Neuronal stem cell (in vitro differentiated cells): ENCODE measurements at regions not wholly inside any gene's neighbourhood (a gene's known extent, or its start where the extent isn't known, plus 50 kb on each side); places are given as distances from the start of the nearest gene placed in this dataset.

ENCODE experiments used
- DNase-seq: peaks from one replicate; pipeline ENCODE4 v3.0.0-alpha.2; 2013; ENCODE audit warnings: low spot score
- H2AFZ ChIP-seq: one replicate; pipeline ENCODE4 v1.6.1; 2013; ENCODE audit warnings: mild to moderate bottlenecking, low read length, inconsistent platforms
- H2AK5ac ChIP-seq: 2 replicates; pipeline ENCODE4 v1.6.1; 2013; ENCODE audit warnings: low read depth, mild to moderate bottlenecking, inconsistent platforms, low read length, moderate library complexity, mixed read lengths
- H2BK120ac ChIP-seq: 2 replicates; pipeline ENCODE4 v1.6.1; 2013; ENCODE audit warnings: low read depth, mild to moderate bottlenecking, inconsistent platforms, low read length, moderate library complexity, mixed read lengths
- H2BK12ac ChIP-seq: one replicate; pipeline ENCODE4 v1.6.1; 2013; ENCODE audit warnings: low read length, inconsistent platforms
- H2BK15ac ChIP-seq: 2 replicates; pipeline ENCODE4 v1.6.1; 2013; ENCODE audit warnings: mild to moderate bottlenecking, low read length, inconsistent platforms, mixed read lengths
- H2BK5ac ChIP-seq: one replicate; pipeline ENCODE4 v1.6.1; 2013; ENCODE audit warnings: inconsistent platforms, mild to moderate bottlenecking, low read length, moderate library complexity
- H3K14ac ChIP-seq: one replicate; pipeline ENCODE4 v1.6.1; 2013; ENCODE audit warnings: low read length, inconsistent platforms
- H3K18ac ChIP-seq: 2 replicates; pipeline ENCODE4 v1.6.1; 2013; ENCODE audit warnings: low read length, inconsistent platforms
- H3K23ac ChIP-seq: 2 replicates; pipeline ENCODE4 v1.6.1; 2013; ENCODE audit warnings: low read depth, mild to moderate bottlenecking, mixed read lengths, low read length, inconsistent platforms; ENCODE audit not compliant: poor library complexity
- H3K27ac ChIP-seq: replicated peaks from 3 replicates; pipeline ENCODE4 v1.5.1; 2013; ENCODE audit warnings: low read length, inconsistent platforms
- H3K27me3 ChIP-seq, 3 experiments: 2 replicates each; pipeline ENCODE4 v1.6.1; 2013; ENCODE audit warnings: low read length in 3 of 3, mild to moderate bottlenecking in 2 of 3, inconsistent platforms in 1 of 3, low read depth in 1 of 3, mixed read lengths in 1 of 3, moderate library complexity in 1 of 3; ENCODE audit not compliant: control insufficient read depth in 3 of 3, insufficient read depth in 3 of 3
- H3K36me3 ChIP-seq, 2 donors: replicated peaks in 1 of 2; 2 replicates each; pipeline ENCODE4 v1.6.1; 2013; ENCODE audit warnings: low read length in 2 of 2; ENCODE audit not compliant: control insufficient read depth in 2 of 2, insufficient read depth in 2 of 2
- H3K4ac ChIP-seq: 2 replicates; pipeline ENCODE4 v1.6.1; 2013; ENCODE audit warnings: inconsistent platforms, mild to moderate bottlenecking, low read length, moderate library complexity
- H3K4me1 ChIP-seq, 2 donors: 1 replicate in 1 of 2; 2 replicates in 1 of 2; pipeline ENCODE4 v1.6.1; 2013; ENCODE audit warnings: low read length in 2 of 2, low read depth in 1 of 2; ENCODE audit not compliant: control insufficient read depth in 2 of 2, insufficient read depth in 1 of 2
- H3K4me2 ChIP-seq: one replicate; pipeline ENCODE4 v1.6.1; 2013; ENCODE audit warnings: mild to moderate bottlenecking, low read length, inconsistent platforms; ENCODE audit not compliant: insufficient read depth, poor library complexity, severe bottlenecking
- H3K4me3 ChIP-seq, 2 donors: 2 replicates each; pipeline ENCODE4 v1.5.1; 2013; ENCODE audit warnings: low read length in 2 of 2, mild to moderate bottlenecking in 2 of 2, inconsistent platforms in 1 of 2, moderate library complexity in 1 of 2
- H3K79me1 ChIP-seq: one replicate; pipeline ENCODE4 v1.6.1; 2013; ENCODE audit warnings: low read depth, mild to moderate bottlenecking, inconsistent platforms, low read length, moderate library complexity
- H3K9ac ChIP-seq: one replicate; pipeline ENCODE4 v1.6.1; 2013; ENCODE audit warnings: mild to moderate bottlenecking, low read depth, low read length, inconsistent platforms; ENCODE audit not compliant: poor library complexity
- H3K9me3 ChIP-seq, 2 donors: replicated peaks in 1 of 2; 2 replicates each; pipeline versions ENCODE3 to v1.6.1; 2013; ENCODE audit warnings: low read length in 2 of 2, mild to moderate bottlenecking in 2 of 2, inconsistent platforms in 1 of 2, low read depth in 1 of 2, mixed read lengths in 1 of 2, moderate library complexity in 1 of 2; ENCODE audit not compliant: control insufficient read depth in 2 of 2, insufficient read depth in 1 of 2
- H4K8ac ChIP-seq: one replicate; pipeline ENCODE4 v1.6.1; 2013; ENCODE audit warnings: low read depth, mild to moderate bottlenecking, inconsistent platforms, low read length, moderate library complexity
- H4K91ac ChIP-seq: one replicate; pipeline ENCODE4 v1.6.1; 2013; ENCODE audit warnings: low read length, low read depth, mild to moderate bottlenecking, inconsistent platforms; ENCODE audit not compliant: poor library complexity
- WGBS, 2 donors: extraction: QIAGEN DNeasy Blood & Tissue Kit; methylation state at CpG; one replicate each; pipeline ENCODE4 v1.1.7; 2013; ENCODE audit warnings: missing lambda C conversion rate in 2 of 2, mixed read lengths in 1 of 2; ENCODE audit not compliant: insufficient read length in 2 of 2, insufficient replicate concordance in 1 of 2; ENCODE audit errors: extremely low coverage in 2 of 2; 5-methylcytosine and 5-hydroxymethylcytosine counted together

- Histone ChIP-seq H2AFZ (no peak overlapping the region), H3K23ac (no peak overlapping the region), H3K36me3 (no peaks in the 10 kb centered on the region), H3K9me3 (peaks cover 0 to 2% of the 10 kb centered on the region in 2 donors), H2BK12ac (no peak overlapping the region), H3K14ac (no peak overlapping the region), H2AK5ac (no peak overlapping the region), H3K4me2 (no peak overlapping the region), H3K79me1 (no peaks in the 10 kb centered on the region), H3K4me1 (no peaks in the 10 kb centered on the region), H4K8ac (no peak overlapping the region), H3K27me3 (no peaks in the 10 kb centered on the region), H3K9ac (no peak overlapping the region), H2BK15ac (no peak overlapping the region), H2BK120ac (no peak overlapping the region), H3K4me3 (no peak overlapping the region), H4K91ac (no peak overlapping the region), H3K18ac (no peak overlapping the region), H2BK5ac (no peak overlapping the region), H3K4ac (no peak overlapping the region), H3K27ac (no peak overlapping the region)
- no CpG with 5 or more reads among the region's 1 CpG for WGBS, 2 donors
- no peak for DNase-seq
Observed at GRCh38 chr18:48479531-48479930, 59.3 kb upstream of the CTIF start.

- WGBS, 2 donors = no CpG with 5 or more reads among the region's 2 CpGs
- H2BK5ac ChIP-seq = no peak overlapping the region
- no peak overlapping the region for H2BK120ac ChIP-seq
- no peak overlapping the region for H2BK12ac ChIP-seq
- no peak overlapping the region for H4K8ac ChIP-seq
- no peak overlapping the region for H3K4me3 ChIP-seq
- no peak overlapping the region for H3K14ac ChIP-seq
- no peak overlapping the region for H3K18ac ChIP-seq
- peaks cover 0 to 2% of the 10 kb centered on the region in 2 donors for H3K9me3 ChIP-seq
- no peak overlapping the region for H3K9ac ChIP-seq
- H3K27ac ChIP-seq = no peak overlapping the region
- no peak overlapping the region for H4K91ac ChIP-seq
- no peaks in the 10 kb centered on the region for H3K4me1 ChIP-seq
- no peak overlapping the region for H2BK15ac ChIP-seq
- H3K79me1 ChIP-seq = no peaks in the 10 kb centered on the region
- no peak overlapping the region for H3K23ac ChIP-seq
- no peak overlapping the region for H2AFZ ChIP-seq
- DNase-seq = no peak
- no peak overlapping the region for H2AK5ac ChIP-seq
- H3K27me3 ChIP-seq = no peaks in the 10 kb centered on the region
- no peaks in the 10 kb centered on the region for H3K36me3 ChIP-seq
- H3K4ac ChIP-seq = no peak overlapping the region
- no peak overlapping the region for H3K4me2 ChIP-seq
Observed at GRCh38 chr18:48477348-48477747, 61.5 kb upstream of the CTIF start.

DNA sequence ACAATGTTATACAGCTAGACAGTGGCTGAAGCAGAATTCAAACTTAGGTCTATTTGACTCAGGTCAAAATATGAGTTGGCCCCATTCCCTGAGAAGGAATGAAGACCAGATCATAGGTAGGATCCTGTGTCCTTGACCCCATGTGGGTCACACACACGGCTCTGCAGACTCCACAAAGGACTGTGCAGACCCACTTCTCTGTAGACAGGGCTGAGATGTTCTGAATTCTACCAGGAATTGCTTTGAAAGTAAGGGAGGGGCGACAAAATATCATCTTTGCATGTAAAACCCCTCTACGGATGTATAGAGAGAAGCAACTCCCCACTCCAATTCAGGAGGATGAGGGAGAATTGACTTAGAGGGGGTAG is 62.3 kb upstream of the CTIF start:
- Histone ChIP-seq H2BK12ac (no peak overlapping the region), H4K91ac (no peak overlapping the region), H3K14ac (no peak overlapping the region)

GRCh38 chr18:48475635-48476549 is 62.9 kb upstream of the CTIF start:
- no peak overlapping the region for H2BK5ac ChIP-seq

More for the DNA sequence above, 62.3 kb upstream of the CTIF start:
- Histone ChIP-seq H3K79me1 (no peaks in the 10 kb centered on the region), H3K9me3 (peaks cover 0 to 2% of the 10 kb centered on the region in 2 donors), H2BK15ac (no peak overlapping the region), H4K8ac (no peak overlapping the region), H3K18ac (no peak overlapping the region), H3K27me3 (peaks cover 0 to 3% (median 0%) of the 10 kb centered on the region in 3 experiments), H3K27ac (no peak overlapping the region), H2AK5ac (no peak overlapping the region), H2BK5ac (no peak overlapping the region), H3K9ac (no peak overlapping the region), H3K4me2 (no peak overlapping the region), H3K36me3 (no peaks in the 10 kb centered on the region), H3K4me1 (no peaks in the 10 kb centered on the region), H3K4me3 (no peak overlapping the region), H3K23ac (no peak overlapping the region), H2AFZ (no peak overlapping the region), H2BK120ac (no peak overlapping the region), H3K4ac (no peak overlapping the region)
- DNase-seq = no peak
- WGBS, 2 donors = no CpG with 5 or more reads among the region's 3 CpGs

More at GRCh38 chr18:48475635-48476549, 62.9 kb upstream of the CTIF start:
- Histone ChIP-seq H3K9ac (no peak overlapping the region), H4K91ac (no peak overlapping the region), H3K36me3 (no peaks in the 10 kb centered on the region), H2BK120ac (no peak overlapping the region), H2AK5ac (no peak overlapping the region), H2BK12ac (no peak overlapping the region), H2BK15ac (no peak overlapping the region), H3K27me3 (peaks cover 0 to 3% (median 0%) of the 10 kb centered on the region in 3 experiments), H3K9me3 (peaks cover 0 to 2% of the 10 kb centered on the region in 2 donors), H3K4me1 (no peaks in the 10 kb centered on the region), H3K23ac (no peak overlapping the region), H3K79me1 (no peaks in the 10 kb centered on the region), H3K18ac (peak overlapping the region; percentile 25), H4K8ac (no peak overlapping the region), H2AFZ (no peak overlapping the region), H3K4me2 (no peak overlapping the region), H3K27ac (no peak overlapping the region), H3K4me3 (no peak overlapping the region), H3K14ac (no peak overlapping the region), H3K4ac (no peak overlapping the region)
- peak; percentile 55 for DNase-seq
- no CpG with 5 or more reads among the region's 8 CpGs for WGBS, 2 donors
